ENCODE measurements at regions not wholly inside any gene's neighbourhood (a gene's known extent, or its start where the extent isn't known, plus 50 kb on each side); places are given as distances from the start of the nearest gene placed in this dataset.

- no peak for TF ChIP-seq CTCF (conservative IDR thresholded peaks at IDR 0.05; ENCODE audit: low read length)
- no peak for TF ChIP-seq EZH2phosphoT487 (IDR thresholded peaks at IDR 0.05; ENCODE audit: borderline replicate concordance, low read depth, low read length)
These were observed 155.5 kb downstream of the TENT4A start for GRCh38 chr5:6868575-6869215.
